SK-N-SH treated with all-trans-retinoic acid at 6 μM for 48 hours (cell line): ENCODE measurements at regions not wholly inside any gene's neighbourhood (a gene's known extent, or its start where the extent isn't known, plus 50 kb on each side); places are given as distances from the start of the nearest gene placed in this dataset.

Experiments used
- ARNTL ChIP-seq: fragments of 450-650 bp; formaldehyde crosslinking; IDR thresholded peaks from 2 replicates; pipeline ENCODE4 v1.5.0; 2020; ENCODE audit warnings: low read depth, mild to moderate bottlenecking, moderate library complexity, borderline replicate concordance
- GLIS3 ChIP-seq: fragments of 250-450 bp; sonication (Bioruptor Pico); IDR thresholded peaks from 2 replicates; pipeline ENCODE4 v1.5.0; 2020; ENCODE audit warnings: mild to moderate bottlenecking, moderate library complexity
- OSR1 ChIP-seq: fragments of 250-450 bp; sonication (Bioruptor Pico); IDR thresholded peaks from 2 replicates; pipeline ENCODE4 v1.8.0; 2022; ENCODE audit warnings: moderate library complexity, mild to moderate bottlenecking, inconsistent platforms
- PPARA ChIP-seq: fragments of 250-450 bp; sonication (Bioruptor Pico); IDR thresholded peaks from 2 replicates; pipeline ENCODE4 v1.5.0; 2020; ENCODE audit warnings: mild to moderate bottlenecking, borderline replicate concordance
- RARB ChIP-seq: fragments of 250-450 bp; sonication (Bioruptor Pico); IDR thresholded peaks from 2 replicates; pipeline ENCODE4 v1.8.0; 2021; ENCODE audit warnings: mild to moderate bottlenecking, moderate library complexity
- SNAI2 ChIP-seq: fragments of 250-450 bp; sonication (Bioruptor Pico); IDR thresholded peaks from 2 replicates; pipeline ENCODE4 v1.5.0; 2020; ENCODE audit warnings: mild to moderate bottlenecking, moderate library complexity
- TOX ChIP-seq: fragments of 250-450 bp; sonication (Bioruptor Pico); IDR thresholded peaks from 2 replicates; pipeline ENCODE4 v1.8.0; 2021; ENCODE audit warnings: mild to moderate bottlenecking, moderate library complexity, borderline replicate concordance
- ZC3H10 ChIP-seq: fragments of 250-450 bp; sonication (Bioruptor Pico); IDR thresholded peaks from 2 replicates; pipeline ENCODE4 v1.5.1; 2021; ENCODE audit warnings: mild to moderate bottlenecking, moderate library complexity
- ZFP3 ChIP-seq: fragments of 250-450 bp; sonication (Bioruptor Pico); IDR thresholded peaks from 2 replicates; pipeline ENCODE4 v1.5.0; 2020; ENCODE audit warnings: mild to moderate bottlenecking, moderate library complexity
- ZFP30 ChIP-seq: fragments of 450-650 bp; formaldehyde crosslinking; IDR thresholded peaks from 2 replicates; pipeline ENCODE4 v1.5.0; 2022; ENCODE audit warnings: mild to moderate bottlenecking, moderate library complexity
- ZNF565 ChIP-seq: fragments of 450-650 bp; formaldehyde crosslinking; conservative IDR thresholded peaks from 2 replicates; pipeline ENCODE4 v1.5.0; 2020; ENCODE audit warnings: low read depth, mild to moderate bottlenecking, moderate library complexity
- TF ChIP-seq, protein P1 (sequence below): fragments of 250-450 bp; sonication (Bioruptor Pico); IDR thresholded peaks from 2 replicates; pipeline ENCODE4 v1.8.0; 2020; ENCODE audit warnings: mild to moderate bottlenecking, moderate library complexity, borderline replicate concordance
- TF ChIP-seq, protein P2 (sequence below): fragments of 250-450 bp; sonication (Bioruptor Pico); IDR thresholded peaks from 2 replicates; pipeline ENCODE4 v1.5.1; 2020; ENCODE audit warnings: low read depth, mild to moderate bottlenecking, moderate library complexity
- TF ChIP-seq, protein P3 (sequence below): fragments of 250-450 bp; sonication (Bioruptor Pico); IDR thresholded peaks from 2 replicates; pipeline ENCODE4 v1.5.1; 2021; ENCODE audit warnings: mild to moderate bottlenecking, moderate library complexity

DNA sequence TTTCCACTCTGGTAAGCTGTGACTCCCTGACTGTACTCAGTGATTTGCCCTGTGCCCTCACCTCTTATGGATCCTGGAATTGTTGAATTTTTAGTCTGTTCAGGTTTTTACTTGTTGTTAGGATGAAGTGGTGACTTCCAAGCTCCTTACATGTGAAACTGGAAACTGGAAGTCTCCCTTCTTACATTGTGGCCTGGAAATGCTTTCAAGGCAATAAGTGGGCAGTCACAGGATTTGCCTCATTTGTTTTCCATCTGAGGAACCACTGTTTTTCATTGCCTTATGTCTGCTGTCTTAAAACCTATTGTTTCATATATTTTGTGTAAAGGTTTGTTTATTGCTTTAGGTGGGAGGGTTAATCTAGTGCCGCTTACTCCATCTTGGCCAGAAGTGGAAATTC lies 155.8 kb downstream of the CYB561 start:
- TF ChIP-seq PPARA (no peak), ZC3H10 (no peak), ZNF565 (CRISPR knock-in tag) (no peak), ZFP3 (CRISPR knock-in tag) (no peak), ARNTL (no peak), SNAI2 (CRISPR knock-in tag) (no peak), ZFP30 (no peak), RARB (CRISPR knock-in tag) (no peak), GLIS3 (CRISPR knock-in tag) (no peak), TOX (CRISPR knock-in tag) (no peak), OSR1 (CRISPR knock-in tag) (no peak)
- TF ChIP-seq, protein P1, sequence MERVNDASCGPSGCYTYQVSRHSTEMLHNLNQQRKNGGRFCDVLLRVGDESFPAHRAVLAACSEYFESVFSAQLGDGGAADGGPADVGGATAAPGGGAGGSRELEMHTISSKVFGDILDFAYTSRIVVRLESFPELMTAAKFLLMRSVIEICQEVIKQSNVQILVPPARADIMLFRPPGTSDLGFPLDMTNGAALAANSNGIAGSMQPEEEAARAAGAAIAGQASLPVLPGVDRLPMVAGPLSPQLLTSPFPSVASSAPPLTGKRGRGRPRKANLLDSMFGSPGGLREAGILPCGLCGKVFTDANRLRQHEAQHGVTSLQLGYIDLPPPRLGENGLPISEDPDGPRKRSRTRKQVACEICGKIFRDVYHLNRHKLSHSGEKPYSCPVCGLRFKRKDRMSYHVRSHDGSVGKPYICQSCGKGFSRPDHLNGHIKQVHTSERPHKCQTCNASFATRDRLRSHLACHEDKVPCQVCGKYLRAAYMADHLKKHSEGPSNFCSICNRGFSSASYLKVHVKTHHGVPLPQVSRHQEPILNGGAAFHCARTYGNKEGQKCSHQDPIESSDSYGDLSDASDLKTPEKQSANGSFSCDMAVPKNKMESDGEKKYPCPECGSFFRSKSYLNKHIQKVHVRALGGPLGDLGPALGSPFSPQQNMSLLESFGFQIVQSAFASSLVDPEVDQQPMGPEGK (CRISPR knock-in tag) = no peak
- TF ChIP-seq, protein P2, sequence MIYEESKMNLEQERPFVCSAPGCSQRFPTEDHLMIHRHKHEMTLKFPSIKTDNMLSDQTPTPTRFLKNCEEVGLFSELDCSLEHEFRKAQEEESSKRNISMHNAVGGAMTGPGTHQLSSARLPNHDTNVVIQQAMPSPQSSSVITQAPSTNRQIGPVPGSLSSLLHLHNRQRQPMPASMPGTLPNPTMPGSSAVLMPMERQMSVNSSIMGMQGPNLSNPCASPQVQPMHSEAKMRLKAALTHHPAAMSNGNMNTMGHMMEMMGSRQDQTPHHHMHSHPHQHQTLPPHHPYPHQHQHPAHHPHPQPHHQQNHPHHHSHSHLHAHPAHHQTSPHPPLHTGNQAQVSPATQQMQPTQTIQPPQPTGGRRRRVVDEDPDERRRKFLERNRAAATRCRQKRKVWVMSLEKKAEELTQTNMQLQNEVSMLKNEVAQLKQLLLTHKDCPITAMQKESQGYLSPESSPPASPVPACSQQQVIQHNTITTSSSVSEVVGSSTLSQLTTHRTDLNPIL (CRISPR knock-in tag) = no peak
- TF ChIP-seq, protein P3, sequence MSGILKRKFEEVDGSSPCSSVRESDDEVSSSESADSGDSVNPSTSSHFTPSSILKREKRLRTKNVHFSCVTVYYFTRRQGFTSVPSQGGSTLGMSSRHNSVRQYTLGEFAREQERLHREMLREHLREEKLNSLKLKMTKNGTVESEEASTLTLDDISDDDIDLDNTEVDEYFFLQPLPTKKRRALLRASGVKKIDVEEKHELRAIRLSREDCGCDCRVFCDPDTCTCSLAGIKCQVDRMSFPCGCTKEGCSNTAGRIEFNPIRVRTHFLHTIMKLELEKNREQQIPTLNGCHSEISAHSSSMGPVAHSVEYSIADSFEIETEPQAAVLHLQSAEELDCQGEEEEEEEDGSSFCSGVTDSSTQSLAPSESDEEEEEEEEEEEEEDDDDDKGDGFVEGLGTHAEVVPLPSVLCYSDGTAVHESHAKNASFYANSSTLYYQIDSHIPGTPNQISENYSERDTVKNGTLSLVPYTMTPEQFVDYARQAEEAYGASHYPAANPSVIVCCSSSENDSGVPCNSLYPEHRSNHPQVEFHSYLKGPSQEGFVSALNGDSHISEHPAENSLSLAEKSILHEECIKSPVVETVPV (CRISPR knock-in tag) = no peak
